SH-SY5Y (cell line): ENCODE measurements at regions not wholly inside any gene's neighbourhood (a gene's known extent, or its start where the extent isn't known, plus 50 kb on each side); places are given as distances from the start of the nearest gene placed in this dataset.

ENCODE experiments used
- GATA2 ChIP-seq: IDR thresholded peaks from 2 replicates; pipeline ENCODE4 v1.6.1; 2011; ENCODE audit warnings: mild to moderate bottlenecking, low read depth, low read length
- GATA3 ChIP-seq: IDR thresholded peaks from 2 replicates; pipeline ENCODE4 v1.6.1; 2011; ENCODE audit warnings: low read depth, mild to moderate bottlenecking, low read length, moderate library complexity

DNA sequence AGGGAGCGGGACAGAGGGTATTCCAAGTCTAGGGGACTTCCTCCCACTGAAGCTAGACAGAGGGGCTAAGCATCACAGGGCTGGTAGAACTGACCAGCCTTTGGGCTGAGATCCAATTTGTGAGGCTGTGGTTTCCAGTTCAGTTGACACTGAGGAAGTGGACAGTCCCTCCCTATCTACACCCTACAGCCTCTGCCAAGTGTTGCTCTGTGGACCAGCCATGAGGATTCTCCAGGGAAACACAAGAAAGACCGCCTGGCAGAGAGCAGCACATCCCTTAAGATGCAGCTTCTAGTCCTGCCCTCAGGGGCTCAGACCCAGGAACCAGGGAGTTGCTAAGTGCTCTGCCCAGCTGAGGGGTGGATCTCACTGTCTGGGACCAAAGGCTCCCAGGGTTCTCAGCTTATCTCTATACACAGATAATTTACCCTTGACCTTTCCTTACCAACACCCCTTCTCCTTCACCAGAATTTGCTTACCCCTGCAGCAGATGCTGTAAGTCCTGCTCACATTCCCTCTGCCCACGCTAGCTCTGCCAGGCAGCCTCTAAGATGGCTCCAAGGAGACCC lies 252.0 kb downstream of the SKIDA1 start:
- TF ChIP-seq GATA2 (no peak), GATA3 (no peak)

DNA sequence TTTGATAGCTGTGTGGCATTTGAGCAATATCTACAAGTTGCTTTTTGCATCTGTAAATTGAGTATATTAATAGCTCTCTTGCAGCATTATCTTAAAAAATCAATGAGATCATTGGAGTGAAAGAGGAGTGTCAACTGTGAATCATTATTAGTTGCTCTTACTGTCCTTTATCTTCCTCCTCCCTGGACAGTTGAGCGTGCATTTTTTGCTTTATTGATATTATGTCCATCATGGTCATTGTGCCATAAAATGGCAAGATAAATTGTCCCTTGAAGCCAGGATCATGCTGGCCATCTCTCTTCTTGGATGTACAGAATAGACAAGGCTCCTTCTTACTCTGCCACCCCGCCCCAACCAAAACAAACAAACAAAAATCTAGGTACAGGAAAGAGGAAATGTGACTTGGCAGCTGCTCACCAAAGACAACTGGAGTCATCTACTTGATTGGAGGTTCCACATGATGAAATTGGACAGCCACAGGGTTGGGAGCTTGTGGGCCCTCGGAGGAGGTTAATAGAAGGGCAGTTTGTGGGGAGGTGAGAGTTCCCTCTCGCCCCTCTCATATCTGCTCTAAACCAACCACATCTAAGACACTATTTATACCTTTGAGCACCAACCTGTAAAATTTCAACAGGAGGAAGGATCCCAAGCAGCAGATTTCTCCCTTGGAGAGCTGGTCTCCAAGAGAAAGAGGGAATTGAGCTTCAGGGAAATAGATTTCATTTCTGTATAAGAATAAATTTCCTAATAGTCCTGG lies 252.7 kb downstream of the SKIDA1 start:
- TF ChIP-seq GATA3 (no peak), GATA2 (no peak)

DNA sequence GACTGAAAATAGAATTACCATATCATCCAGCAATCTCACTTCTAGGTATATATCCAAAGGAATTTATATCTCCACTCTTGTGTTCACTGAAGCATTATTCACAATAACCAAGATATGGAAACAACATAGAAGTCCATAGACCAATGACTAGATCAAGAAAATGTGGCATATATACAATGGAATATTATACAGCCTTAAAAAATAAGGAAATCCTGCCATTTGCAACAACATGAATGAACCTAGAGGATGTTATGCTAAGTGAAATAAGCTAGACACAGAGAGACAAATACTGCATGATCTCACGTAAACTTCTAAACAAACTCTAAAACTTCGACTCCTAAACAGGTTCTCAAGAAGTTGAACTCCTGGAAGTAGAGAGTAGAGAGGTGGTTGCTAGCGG lies 254.5 kb downstream of the SKIDA1 start:
- TF ChIP-seq GATA3 = no peak
- no peak for TF ChIP-seq GATA2

DNA sequence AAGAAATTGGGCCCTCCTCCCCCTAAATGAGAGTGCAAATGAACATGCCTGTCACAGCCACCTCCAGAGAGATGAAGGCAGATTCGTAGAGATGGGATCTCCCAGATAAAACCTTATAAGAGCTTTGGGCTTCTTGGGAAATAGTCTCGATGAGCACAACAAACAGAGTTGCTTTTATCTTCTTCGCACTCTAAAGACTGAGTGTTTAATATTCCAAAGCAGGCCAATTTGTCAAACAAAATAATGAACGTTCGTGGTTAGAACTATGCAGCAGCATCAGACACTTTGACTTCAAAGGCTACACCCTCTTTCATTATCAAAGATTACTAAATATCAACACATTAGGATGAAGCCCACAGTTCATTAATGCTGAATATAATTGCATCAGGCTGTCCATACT lies 256.2 kb downstream of the SKIDA1 start:
- TF ChIP-seq GATA2 (no peak), GATA3 (no peak)

DNA sequence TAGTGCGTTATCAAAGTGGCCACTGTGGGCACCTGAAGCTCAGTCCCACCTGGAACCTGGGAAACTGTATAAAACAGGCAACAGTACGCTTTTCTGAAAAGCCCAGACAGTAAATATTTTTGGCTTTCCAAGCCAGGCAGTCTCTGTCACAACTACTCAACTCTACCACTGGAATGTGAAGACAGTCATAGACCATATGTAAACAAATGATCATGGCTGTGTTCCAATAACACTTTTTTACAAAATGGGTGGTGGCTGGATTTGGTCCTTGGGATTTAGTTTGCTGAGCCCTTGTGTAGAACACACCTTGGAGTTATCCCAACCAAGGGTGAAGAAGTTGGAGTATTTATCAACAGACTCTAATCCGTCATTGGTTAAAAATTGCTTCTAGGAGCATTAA lies 259.9 kb downstream of the SKIDA1 start:
- TF ChIP-seq GATA3 (no peak), GATA2 (no peak)

DNA sequence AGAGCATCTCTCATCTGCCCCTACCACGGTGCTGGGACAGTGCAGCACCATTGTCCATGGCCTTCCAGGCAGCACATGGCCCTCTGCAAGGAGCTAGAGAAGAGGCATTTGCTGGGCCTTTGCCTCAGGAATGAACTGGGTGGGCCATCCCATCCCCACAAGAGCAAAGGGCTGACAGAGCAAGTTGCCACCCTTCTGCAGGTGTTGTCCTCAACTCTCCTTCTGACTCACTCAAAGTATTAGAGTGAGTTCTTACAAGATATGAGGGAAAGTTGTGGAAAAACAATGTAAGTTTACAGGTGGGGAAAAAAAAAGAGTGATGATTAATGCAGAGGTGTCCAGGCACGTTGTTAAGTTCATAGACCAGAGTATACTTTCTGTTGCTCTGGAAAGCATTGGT lies 261.2 kb downstream of the SKIDA1 start:
- TF ChIP-seq GATA2 (no peak), GATA3 (no peak)

DNA sequence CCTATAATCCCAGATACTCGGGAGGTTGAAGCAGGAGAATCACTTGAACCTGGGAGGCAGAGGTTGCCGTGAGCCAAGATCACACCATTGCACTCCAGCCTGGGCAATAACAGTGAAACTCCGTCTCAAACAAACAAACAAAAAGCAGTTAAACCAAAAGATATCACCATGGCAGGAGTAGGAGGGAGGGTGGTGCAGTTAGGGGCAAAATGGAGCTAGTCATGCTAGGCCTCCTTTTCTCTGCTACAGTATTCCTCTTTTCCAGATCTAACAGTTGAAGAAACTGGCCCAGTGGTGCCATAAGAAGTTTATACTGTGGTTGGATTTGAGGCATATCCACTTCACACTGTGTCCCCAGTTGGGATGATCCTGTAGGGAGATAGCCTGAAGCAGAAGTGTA lies 261.6 kb downstream of the SKIDA1 start:
- no peak for TF ChIP-seq GATA2
- TF ChIP-seq GATA3 = no peak

DNA sequence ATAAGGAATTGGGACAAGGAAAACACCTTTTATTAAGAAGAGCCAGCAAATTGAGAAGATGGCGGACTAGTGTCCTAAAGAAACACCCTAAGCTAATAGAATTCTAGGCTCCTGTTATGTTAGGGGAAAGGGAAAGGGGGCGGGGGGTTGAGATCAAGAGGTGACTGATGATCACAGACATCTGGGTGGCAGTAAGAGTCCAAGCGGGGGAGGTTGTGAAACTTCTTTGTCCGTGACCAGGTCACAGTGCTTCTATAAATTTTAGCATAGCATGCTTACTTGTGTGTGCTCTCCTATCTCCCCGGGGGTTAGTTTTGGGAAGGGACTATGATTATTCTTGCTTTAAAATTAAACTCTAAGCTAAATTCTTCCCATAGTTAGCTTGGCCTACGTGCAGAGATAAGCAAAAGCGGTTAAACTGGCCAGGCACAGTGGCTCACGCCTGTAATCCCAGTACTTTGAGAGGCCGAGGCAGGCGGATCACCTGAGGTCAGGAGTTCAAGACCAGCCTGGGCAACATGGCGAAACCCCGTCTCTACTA lies 262.1 kb downstream of the SKIDA1 start:
- TF ChIP-seq GATA2 = no peak
- no peak for TF ChIP-seq GATA3

DNA sequence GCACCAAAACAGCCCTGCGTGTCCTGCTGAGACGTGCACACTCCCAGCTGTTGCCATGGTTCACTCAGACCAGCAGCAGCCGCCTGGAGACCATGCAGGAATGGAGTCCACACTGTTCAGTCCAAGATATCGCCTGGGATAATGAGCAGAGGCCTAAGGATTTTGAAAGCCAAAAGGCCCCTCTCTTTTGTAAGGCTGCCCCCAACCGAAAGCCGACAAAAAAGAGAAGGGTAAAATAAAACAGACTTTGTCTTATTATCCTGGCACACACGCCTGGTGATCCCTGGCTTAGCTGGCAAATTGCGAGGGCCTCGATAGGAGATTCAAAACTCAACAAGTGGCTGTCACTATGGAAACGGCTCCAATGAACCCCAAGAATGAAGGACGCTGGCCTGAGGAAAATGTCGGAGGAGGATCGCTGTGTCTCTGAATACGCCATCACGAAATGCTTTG lies 263.6 kb downstream of the SKIDA1 start:
- TF ChIP-seq GATA3 (no peak), GATA2 (no peak)

DNA sequence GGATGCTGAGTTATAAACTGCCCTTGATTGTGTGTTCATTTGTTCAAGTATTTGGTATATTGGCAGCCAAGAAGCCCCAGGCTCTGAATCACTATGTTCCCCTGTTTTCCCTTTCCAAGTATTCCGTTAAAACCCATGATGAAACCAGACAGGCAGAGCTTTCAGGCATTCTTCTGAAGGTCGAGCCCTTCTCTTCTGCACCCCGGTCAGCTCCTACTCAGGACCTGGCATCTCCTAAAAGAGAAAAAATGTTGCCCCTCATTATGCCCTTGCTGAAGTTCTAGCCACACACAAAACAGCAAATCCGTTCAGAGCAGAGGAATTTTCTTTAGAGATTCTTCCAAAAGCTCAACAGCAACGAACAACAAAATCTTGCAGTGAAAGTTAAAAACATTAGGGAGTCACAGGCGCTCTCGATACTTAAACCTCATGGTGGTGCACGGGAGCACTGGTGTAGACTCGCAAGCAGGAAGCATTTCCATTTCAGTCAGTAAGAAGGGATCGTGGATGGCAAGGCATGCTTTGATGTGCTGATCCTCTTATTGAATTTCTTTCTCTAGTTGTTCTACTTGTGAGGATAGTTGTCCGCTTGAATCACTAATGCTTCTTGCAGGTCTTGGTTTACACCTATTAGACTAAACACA lies 264.9 kb downstream of the SKIDA1 start:
- TF ChIP-seq GATA3 (no peak), GATA2 (no peak)

DNA sequence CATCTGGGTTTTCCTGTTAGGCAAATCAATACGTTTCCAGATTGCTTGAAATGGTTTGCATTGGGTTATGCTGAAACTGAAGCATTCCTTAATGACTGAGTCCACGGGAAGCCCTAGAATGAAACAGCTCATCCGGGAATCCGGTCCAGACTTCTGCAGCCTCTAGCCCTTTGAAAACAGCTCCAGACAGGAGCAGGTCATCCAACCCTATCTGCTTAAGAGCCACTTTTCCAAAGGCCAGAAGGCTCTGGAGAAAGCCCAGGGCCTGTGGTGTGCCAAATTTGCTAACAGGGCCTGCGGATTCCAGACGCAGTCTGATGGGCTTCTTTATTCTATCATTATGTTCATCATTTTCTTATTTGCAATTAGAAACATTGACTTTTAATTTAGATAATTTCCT lies 265.4 kb downstream of the SKIDA1 start:
- no peak for TF ChIP-seq GATA2
- TF ChIP-seq GATA3 = no peak

DNA sequence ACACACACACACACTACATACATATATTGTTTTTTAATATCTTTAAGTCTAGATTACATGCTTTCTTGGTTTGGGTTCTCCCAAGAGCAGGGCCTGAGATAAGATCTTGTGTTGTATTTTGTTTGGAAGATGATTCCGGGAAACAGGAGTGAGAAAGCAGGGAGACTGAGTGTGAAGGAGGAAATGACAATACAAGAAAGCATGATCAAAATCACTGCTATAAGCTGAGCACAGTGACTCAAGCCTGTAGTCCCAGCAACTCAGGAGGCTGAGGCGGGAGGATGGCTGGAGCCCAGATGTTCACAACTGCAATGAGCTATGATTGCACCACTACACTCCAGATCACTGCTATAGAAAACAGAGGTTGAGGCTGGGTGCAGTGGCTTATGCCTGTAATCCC lies 267.6 kb downstream of the SKIDA1 start:
- TF ChIP-seq GATA2 (no peak), GATA3 (no peak)

DNA sequence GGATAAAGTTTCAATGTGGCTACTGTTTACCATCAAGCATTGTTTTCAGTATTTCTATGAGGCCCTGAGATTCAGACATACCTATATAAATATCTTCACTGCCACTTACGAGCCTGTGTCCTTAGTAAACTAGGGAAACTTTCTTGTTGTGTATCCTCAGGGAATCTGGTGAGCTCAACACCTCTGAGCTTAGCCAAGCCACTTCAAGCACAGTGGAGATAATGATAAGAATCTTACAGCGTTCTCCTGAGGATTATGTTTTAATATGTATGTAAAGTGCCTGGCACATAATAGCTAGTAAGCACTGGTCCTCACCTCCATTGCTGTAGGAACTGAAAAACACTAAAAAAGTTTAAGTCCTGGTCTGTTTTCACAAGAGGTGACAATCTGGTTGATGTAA lies 268.3 kb downstream of the SKIDA1 start:
- no peak for TF ChIP-seq GATA3
- no peak for TF ChIP-seq GATA2

DNA sequence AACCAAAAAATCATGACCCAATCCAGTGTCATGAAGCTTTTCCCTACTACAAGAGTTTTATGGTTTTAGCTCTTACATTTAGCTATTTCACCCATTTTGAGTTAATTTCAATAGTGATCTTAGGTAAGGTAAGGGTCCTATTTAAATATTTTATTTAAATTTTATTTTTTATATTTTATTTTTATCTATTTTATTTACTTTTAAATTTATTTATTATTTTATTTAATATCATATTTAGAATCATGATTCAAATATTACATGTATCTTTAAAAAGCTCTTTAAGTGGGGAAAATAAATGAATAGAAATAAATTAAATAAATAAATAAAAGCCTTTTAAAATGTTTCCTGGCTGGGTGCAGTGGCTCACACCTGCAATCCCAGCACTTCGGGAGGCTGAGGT lies 276.0 kb downstream of the SKIDA1 start:
- no peak for TF ChIP-seq GATA3
- no peak for TF ChIP-seq GATA2

DNA sequence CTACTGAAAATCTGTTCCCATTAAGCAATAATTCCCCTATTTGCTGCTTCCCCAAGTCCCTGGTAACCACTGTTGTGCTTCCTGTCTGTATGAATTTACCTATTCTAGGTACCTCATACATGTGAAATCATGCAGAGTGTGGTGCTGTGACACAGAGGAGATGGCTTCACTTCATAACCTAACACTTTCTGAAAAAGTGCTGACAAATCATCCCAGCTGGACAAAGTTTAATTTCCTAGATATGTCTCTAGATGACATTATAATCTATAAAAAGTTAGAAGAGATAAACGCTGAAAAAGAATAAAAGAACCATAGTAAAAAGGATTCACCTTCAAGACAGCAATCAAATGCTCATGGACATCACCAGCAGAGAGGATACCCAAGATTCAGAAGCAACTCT lies 277.9 kb downstream of the SKIDA1 start:
- TF ChIP-seq GATA2 = no peak
- no peak for TF ChIP-seq GATA3

DNA sequence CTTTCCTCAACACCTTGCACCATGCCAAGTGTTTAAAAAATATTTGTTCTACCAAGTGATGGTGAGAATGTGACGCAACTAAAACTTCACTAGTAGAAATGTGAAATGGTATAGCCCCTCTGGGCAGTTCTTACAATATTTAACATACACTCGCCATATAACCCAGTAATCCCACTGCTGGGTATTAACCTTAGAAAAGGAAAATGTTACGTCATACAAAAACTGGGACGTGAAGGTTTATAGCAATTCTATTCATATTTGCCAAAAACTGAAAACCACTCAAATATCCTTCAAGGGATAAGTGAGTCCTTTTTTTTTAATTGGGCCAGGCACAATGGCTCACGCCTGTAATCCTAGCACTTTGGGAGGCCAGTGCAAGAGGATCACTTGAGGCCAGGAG lies 279.3 kb downstream of the SKIDA1 start:
- TF ChIP-seq GATA2 = no peak
- no peak for TF ChIP-seq GATA3
